Right lung (tissue), 2 donors: ENCODE measurements at regions not wholly inside any gene's neighbourhood (a gene's known extent, or its start where the extent isn't known, plus 50 kb on each side); places are given as distances from the start of the nearest gene placed in this dataset.

Experiments used
- DNase-seq, 2 donors: peaks; one replicate each; pipeline ENCODE4 v3.0.0-alpha.2; 2013

DNA sequence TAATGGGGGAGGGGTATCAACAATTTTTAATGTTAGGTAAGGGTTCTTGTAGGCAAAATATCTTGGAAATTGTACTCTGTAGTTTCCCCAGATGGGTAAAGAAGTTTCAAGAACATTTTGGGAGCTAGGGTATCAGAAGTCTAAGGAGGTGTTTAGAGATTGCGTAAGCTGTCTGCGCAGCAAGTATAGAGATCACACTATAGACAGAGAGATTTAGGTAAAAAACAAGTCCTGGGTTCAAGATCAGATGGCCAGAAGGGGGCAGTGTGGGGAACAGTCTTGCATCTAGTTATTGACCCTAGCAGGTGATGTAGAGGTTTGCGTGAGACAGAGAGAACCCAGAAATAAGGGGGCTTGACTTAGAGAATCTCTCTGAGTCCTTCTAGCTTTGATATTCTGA, 80.8 kb downstream of the S1PR1 start:
- DNase-seq = no peak

- no peak for DNase-seq
These were observed 86.7 kb downstream of the S1PR1 start for GRCh38 chr1:101323535-101323934.

- DNase-seq = no peak
These were observed 88.3 kb downstream of the S1PR1 start for GRCh38 chr1:101325144-101325543.

DNA sequence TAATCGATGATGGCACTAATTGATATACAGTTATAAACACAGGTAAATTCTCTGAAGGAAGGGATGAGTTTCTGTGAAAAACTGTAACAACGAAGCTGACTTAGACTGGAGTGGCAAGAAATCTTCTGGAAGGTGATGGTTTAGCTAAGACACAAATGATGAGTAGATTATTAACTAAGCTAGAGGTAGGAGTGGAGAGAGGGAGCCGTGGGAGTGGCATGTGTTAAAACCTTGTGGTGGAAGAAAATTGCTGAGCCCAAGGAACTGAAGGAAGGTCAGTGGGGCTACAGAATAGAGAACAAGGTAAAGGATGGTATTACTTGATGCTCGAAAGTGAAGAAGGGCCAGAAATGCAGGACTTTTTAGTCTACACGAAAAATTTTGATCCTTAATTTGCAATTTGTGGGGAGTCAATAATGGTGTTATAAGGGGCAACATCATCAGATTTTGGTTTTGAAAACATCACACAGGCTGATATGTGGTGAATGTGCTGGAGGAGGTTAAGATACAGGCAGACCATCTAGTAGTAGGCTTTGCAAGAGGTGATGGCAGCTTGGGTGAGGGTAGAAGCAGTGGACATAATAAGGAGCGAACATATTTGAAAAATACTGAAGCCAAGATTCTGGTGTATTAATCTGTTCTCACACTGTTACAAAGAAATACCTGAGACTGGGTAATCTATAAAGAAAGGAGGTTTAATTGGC, 93.8 kb downstream of the S1PR1 start:
- no peak for DNase-seq

DNA sequence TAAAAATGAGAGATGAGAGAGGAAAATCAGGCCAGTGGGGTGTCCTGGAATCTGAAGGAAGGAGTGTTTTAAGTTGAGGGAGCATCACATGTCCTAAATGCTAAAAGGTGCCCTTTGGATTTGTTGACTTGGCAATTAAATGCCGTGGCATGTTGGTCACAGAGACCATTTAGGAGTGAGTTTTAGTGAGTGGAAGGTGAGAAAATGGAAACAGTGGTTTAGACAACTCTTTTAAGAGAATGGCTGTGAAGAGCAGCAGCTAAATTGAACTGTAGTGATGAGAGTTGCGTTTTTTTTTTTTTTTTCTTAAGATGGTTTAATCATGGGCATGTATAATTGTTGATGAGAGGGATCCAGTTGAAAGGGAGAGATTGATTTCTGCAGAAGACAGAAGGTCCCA, 95.0 kb downstream of the S1PR1 start:
- no peak for DNase-seq

DNA sequence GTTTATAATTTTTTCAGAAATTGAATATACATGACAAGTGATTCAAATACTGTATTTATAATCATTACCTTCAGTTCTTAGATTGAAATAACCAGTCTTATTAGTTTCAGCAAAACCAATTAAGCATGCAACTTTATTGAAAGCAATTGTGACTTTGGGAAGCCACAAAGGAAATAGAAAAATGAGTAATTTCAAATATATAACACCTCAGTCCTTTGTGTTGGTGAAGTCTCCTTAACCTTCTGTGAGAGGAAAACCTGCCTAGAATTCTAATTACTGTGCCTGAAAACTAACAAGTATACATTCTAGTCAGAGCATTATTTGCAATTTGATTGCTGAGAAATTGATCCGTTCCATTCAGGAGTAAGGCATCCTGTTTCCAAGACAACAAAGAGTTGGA, 95.8 kb downstream of the S1PR1 start:
- no peak for DNase-seq

DNA sequence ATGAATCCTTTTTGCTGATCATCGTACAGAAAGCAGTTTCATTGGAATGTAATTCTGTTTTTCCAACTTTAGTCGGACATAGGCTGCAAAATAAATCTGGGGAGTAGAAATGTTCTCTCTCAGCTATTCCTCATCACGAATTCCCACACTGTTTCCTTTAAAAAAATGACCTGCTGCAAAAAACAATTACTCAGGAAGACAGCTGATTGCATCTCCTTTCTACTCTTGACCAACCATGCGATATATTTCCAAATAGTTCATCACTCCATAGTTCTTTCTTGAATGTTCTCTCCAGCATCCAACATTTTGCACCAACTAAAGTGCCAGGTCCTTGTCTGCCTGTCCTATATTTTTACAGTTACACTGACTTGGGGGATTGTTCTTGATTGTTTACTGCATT, 96.4 kb downstream of the S1PR1 start:
- DNase-seq = no peak

DNA sequence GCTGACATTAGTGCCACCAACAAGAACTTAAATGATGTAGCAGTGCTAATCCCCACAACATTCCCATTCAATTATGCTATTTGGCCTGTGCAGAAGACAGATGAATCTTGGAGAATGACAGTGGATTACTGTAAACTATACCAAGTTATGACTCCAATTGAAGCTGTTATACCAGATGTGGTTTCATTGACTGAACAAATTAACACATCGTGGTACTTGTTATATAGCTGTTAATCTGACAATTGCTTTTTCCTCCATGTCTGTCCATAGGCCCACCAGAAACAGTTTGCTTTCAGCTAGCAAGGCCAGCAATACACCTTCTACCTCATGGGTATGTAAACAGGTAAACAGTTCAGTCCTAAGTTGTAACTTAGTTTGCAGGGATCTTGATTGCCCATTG, 101.1 kb downstream of the S1PR1 start:
- no peak for DNase-seq

- DNase-seq = no peak
These were observed 102.1 kb downstream of the S1PR1 start for GRCh38 chr1:101338714-101339430.

DNA sequence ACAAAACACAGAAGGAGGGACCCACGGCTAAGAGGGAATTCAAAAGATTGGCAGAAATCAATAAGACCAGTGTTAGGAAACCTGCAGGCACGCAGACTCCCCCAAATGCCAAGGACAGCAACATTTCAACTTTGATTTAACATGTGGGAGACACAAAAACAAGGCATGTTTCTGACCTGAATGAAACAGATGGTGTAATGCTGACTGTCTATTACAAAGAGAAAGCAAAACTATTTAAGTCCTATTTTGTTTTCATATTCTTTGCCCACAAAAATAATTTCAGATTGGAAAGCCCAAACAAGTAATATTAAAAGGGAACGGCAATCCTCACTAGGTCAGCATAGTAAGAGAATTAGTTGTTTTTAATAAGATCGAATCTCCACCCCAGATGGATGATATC, 107.9 kb downstream of the S1PR1 start:
- no peak for DNase-seq

DNA sequence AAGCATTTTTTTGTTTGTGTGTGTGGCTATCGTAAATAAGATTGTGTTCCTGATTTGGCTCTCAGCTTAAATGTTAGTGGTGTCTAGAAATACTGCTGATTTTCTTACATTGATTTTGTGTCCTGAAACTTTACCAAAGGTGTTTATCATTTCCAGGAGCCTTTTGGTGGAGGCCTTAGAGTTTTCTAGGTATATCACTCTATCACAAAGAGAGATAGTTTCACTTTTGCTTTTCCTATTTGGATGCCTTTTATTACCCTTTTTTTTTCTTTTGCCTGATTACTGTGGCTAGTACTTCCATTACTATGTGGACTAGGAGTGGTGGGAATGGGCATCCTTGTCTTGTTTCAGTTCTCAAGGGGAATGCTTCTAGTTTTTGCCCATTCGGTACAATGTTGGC, 109.6 kb downstream of the S1PR1 start:
- no peak for DNase-seq

- DNase-seq = no peak
These were observed 119.2 kb downstream of the S1PR1 start for GRCh38 chr1:101356013-101356412.

DNA sequence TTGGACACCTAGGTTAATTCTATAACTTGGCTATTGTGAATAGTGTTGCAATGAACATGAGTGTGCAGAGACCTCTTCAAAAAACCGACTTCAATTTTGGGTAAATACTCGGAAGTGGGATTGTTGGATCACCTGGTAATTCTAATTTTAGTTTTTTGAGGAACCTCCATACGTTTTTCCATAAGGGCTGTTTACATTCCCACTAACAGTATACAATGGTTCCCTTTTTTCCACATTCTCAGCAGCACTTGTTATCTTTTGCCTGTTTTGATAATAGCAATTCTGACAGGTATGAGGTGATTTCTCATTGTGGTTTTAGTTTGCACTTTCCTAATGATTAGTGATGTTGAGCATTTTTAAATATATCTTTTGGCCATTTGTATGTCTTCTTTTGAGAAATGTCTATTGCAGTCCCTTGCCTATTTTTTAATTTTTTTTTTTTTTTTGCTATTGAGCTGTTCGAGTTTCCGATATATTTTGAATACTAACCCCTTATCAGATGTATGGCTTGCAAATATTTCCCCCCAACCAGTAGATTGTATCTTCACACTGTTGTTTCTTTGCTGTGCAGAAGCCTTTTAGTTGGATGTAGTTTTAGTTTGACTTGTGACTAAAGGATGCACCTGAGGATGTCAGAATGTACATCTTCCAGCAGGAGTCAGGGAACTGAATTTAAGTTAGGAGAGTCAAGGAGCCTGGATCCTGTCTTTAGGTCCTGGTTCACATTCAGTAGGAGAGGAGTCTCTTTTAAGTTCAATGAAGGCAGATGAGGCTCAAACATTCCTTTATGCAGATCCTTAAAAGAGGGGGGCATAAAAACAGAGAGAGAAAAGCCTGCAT, 120.0 kb downstream of the S1PR1 start:
- no peak for DNase-seq

DNA sequence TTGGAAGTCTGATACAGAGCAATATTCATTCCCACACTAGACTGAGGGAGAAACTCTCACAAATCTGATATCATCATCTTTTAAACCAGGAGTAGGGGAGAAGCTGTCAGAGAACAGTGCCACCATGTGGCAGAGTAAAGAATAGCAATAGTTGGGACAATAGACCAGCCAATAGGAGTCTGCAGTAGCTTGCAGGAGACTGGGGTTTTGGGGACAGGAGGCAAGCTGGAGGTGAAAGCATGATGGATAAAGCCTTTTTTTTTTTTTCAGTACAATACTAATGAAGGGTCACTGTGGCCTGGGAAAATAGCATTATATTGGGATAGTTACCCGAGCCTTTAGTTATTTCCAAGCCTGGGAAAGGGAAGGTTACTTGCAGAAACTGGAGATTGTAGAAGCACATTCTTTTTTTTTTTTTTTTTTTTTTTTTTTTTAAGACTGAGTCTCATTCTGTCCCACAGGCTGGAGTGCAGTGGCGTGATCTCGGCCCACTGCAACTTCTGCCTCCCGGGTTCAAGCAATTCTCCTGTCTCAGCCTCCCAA, 120.7 kb downstream of the S1PR1 start:
- DNase-seq = peak; percentile 55 to 74

DNA sequence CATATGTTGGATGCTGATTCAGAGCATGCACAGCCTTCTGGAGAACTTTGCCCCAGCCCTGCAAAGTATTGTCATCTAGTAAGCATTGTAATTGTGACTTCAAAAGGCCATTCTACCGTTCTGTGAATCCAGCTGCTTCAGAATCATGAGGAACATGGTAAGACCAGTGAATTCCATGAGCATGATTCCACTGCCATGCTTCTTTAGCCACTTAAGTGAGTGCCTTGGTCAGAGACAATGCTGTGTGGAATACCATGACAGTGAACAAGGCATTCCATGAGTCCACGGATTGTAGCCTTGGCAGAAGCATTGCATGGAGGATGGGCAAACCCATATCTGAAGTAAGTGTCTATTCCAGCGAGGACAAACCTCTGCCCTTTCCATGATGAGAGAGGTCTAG, 123.7 kb downstream of the S1PR1 start:
- no peak for DNase-seq

GRCh38 chr1:101363891-101364318, 127.1 kb downstream of the S1PR1 start:
- DNase-seq = no peak

- DNase-seq = no peak
These were observed 127.7 kb downstream of the S1PR1 start for GRCh38 chr1:101364370-101365120.

GRCh38 chr1:101365186-101365585, 128.4 kb downstream of the S1PR1 start:
- DNase-seq = no peak

DNA sequence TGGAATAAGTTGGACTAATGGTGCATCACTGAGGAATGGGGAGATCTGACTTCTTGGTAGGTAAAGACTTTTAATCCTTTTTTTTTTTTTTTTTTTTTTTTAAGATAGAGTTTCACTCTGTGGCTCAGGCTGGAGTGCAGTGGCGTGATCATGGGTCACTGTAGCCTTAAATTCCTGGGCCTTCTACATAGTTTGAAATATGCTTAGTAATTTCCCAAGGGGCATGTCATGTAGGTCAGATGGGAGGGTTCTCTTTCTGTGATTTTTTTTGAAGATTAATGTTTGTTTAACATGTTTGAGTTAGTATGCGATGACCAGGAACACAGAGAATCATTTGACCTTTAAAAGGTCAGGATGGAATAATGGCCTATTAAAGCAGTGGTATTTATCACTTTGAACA, 129.1 kb downstream of the S1PR1 start:
- no peak for DNase-seq

- DNase-seq = no peak
These were observed 129.8 kb downstream of the S1PR1 start for GRCh38 chr1:101366513-101367215.

- no peak for DNase-seq
These were observed 130.8 kb downstream of the S1PR1 start for GRCh38 chr1:101367630-101368029.
